Lower leg skin (tissue), 4 donors: ENCODE measurements at regions not wholly inside any gene's neighbourhood (a gene's known extent, or its start where the extent isn't known, plus 50 kb on each side); places are given as distances from the start of the nearest gene placed in this dataset.

Source experiments
- DNase-seq, 2 donors: peaks; one replicate each; pipeline ENCODE4 v3.0.0-alpha.2; 2019; ENCODE audit warnings: low spot score in 2 of 2
- H3K4me3 ChIP-seq: fragments of 200-600 bp; sonication (generic); 2 replicates; pipeline ENCODE4 v1.5.1; 2017; ENCODE audit warnings: mild to moderate bottlenecking, low read depth; ENCODE audit not compliant: poor library complexity, severe bottlenecking
- CTCF ChIP-seq, 3 donors: fragments of 450-650 bp; IDR thresholded peaks; one replicate each; pipeline ENCODE4 v1.5.1; 2016; ENCODE audit warnings: antibody characterized with exemption in 3 of 3, mild to moderate bottlenecking in 3 of 3, moderate library complexity in 2 of 3
- POLR2A ChIP-seq, 2 donors: fragments of 450-650 bp; IDR thresholded peaks; one replicate each; pipeline ENCODE4 v1.6.1; 2016 to 2017; ENCODE audit warnings: antibody characterized with exemption in 2 of 2, mild to moderate bottlenecking in 1 of 2, moderate library complexity in 1 of 2
- WGBS, 2 donors: methylation state at CpG; one replicate each; pipeline ENCODE4 v1.1.5; 2018; 5-methylcytosine and 5-hydroxymethylcytosine counted together
- intact Hi-C: fragments of 100-400 bp; cut with DNase I; formaldehyde crosslinking; loops from one replicate; pipeline ENCODE4 v1.15.0; 2023; ENCODE audit warnings: low total_unique reads

- 93 to 96% methylated on average over 2 of the region's 2 CpGs for WGBS, 2 donors
- no peak for DNase-seq
- no peak for TF ChIP-seq CTCF (IDR thresholded peaks at IDR 0.05)
- TF ChIP-seq POLR2A (IDR thresholded peaks at IDR 0.05), result no peak
- intact Hi-C loops, result no loop called here
- H3K4me3 ChIP-seq, result no peak overlapping the region
Measured at GRCh38 chr3:177783338-177783737, 586.1 kb upstream of the TBL1XR1 start.

DNA sequence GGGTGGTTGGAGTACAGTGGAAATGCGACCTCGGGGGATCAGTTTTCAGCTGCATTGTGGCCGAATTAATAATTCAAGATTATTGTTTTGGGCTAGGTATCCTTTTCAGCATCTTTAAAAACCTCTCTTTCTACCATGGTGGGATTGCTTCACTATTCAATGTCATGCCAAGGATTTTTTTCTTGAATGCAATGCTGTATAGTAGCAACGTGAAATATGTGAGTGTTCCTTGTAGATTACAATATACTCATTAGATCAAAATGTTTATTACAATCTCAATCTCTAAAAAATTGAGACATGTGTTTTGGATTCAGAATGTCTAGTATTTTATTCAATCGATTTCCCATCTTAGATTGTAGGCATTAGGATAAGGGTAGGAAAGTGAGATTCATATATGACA is 586.5 kb upstream of the TBL1XR1 start:
- DNase-seq, result no peak
- H3K4me3 ChIP-seq, result no peak overlapping the region
- TF ChIP-seq CTCF (IDR thresholded peaks at IDR 0.05) (no peak), POLR2A (IDR thresholded peaks at IDR 0.05) (no peak)
- intact Hi-C loops, result no loop called here
- 83 to 92% methylated on average over 5 of the region's 5 CpGs for WGBS, 2 donors

DNA sequence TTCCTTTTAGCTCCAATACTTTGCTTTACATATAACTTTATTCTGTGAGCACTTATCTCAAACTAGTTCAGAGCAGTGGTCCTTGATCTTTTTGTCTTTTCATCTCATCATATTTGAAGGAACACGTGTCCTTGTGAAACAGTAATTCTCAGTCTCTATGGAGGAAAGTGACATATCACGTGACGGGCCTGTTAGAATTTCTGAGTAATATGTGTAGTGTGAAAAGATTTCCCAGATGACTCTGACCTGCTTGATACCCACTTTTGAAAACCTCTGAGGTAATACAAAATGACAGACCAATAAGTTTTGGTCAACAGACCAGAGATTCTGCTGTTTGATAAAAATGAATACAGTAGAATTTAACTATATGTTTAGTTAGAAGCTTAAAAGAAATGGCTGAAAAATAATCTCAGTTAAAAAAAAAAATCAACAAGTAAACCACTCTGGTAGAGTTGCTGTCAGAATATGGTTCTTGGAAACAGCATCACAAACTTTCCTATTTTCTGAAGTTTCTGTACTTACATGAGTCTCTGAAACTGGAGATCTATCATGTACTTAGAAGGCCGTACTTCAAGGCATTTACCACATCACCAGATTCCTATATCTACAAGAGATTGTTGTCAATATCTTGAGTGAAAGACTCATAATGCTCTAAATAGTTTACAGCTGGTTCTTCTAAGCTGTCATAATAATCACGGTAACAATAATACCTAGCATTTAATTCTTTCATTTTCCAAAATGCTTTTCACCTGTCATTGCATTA is 590.2 kb upstream of the TBL1XR1 start:
- TF ChIP-seq POLR2A (IDR thresholded peaks at IDR 0.05) (no peak), CTCF (IDR thresholded peaks at IDR 0.05) (no peak)
- DNase-seq, result no peak
- H3K4me3 ChIP-seq, result no peak overlapping the region
- WGBS, 2 donors, result 73 to 92% methylated on average over 5 of the region's 5 CpGs
- intact Hi-C loops, result no loop called here

GRCh38 chr3:177789500-177789899 is 592.2 kb upstream of the TBL1XR1 start:
- TF ChIP-seq POLR2A (IDR thresholded peaks at IDR 0.05), result no peak
- TF ChIP-seq CTCF (IDR thresholded peaks at IDR 0.05), result no peak
- H3K4me3 ChIP-seq, result no peak overlapping the region
- intact Hi-C loops, result no loop called here
- no peak for DNase-seq
- WGBS, 2 donors, result 95% methylated on average over 2 of the region's 2 CpGs

DNA sequence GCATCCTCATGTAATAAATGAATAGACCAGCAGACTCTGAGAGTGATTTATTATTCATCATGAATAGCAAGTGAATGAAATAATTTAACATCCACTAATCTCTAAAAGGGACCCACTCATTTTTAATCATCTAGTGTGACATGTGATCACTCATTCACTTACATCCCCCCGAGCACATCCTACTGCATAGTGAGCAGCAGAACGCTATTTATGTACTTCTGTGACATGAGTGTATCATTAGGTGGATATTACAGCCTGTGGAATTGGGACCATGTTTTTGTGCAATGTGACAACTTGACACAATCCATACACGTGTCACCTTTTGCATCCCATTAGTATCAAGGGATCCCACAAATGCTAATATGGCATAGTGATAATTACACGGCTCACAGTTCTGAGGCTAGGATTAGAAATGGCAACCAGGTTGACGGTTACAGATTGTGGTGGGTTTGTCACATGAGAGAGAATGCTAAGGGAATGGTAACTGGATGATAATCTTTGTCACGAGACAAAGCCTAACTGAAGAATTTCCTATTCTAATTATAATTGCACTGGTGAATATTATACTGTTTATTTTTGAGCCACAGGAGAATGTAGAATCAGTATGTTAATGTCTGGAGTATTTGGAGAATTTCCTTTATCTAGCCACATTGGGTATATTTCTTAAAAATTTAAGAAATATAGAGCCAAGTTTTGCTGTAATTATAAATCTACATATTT is 595.2 kb upstream of the TBL1XR1 start:
- 93 to 95% methylated on average over 6 of the region's 6 CpGs for WGBS, 2 donors

More for the DNA sequence above, 595.2 kb upstream of the TBL1XR1 start:
- no peak overlapping the region for H3K4me3 ChIP-seq
- no peak for DNase-seq
- intact Hi-C loops, result no loop called here
- TF ChIP-seq POLR2A (IDR thresholded peaks at IDR 0.05) (no peak), CTCF (IDR thresholded peaks at IDR 0.05) (no peak)
